CD4-positive, alpha-beta T cell treated with Interleukin-1 beta for 1 hour (primary cell): ENCODE measurements at regions not wholly inside any gene's neighbourhood (a gene's known extent, or its start where the extent isn't known, plus 50 kb on each side); places are given as distances from the start of the nearest gene placed in this dataset.

Experiments
- DNase-seq, 2 donors: peaks; one replicate each; pipeline ENCODE4 v3.0.0-alpha.2; 2020 to 2022

DNA sequence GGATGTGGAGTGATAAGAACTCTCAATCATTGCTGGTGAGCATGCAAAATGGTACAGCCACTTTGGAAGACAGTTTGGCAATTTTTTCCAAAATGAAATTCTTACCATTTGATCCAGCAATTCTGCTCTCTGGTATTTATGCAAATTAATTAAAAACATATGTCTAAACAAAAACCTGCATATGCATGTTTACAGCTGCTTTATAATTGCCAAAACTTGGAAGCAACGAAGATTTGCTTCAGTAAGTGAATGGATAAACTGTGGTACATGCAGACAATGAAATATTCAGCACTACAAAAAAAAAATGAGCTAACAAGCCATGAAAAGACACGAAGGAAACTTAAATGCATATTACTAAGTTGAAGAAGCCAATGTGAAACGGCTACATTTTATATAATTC, 55.5 kb upstream of the SMLR1 start:
- DNase-seq: no peak

DNA sequence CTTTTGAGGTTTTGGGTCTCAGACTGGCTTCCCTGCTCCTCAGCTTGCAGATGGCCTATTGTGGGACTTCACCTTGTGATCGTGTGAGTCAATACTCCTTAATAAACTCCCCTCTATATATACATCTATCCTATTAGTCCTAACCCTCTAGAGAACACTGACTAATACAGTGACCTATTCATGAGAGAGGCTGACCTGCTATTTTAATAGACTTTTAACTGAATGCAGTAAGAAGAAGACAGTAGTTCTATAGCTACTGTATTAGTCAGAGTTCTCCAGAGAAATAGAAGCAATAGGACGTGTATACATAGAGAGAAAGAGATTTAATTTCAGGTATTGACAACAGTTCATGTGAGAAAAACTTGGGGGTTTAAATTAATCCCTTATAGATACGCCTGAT, 53.3 kb upstream of the SMLR1 start:
- DNase-seq: no peak

DNA sequence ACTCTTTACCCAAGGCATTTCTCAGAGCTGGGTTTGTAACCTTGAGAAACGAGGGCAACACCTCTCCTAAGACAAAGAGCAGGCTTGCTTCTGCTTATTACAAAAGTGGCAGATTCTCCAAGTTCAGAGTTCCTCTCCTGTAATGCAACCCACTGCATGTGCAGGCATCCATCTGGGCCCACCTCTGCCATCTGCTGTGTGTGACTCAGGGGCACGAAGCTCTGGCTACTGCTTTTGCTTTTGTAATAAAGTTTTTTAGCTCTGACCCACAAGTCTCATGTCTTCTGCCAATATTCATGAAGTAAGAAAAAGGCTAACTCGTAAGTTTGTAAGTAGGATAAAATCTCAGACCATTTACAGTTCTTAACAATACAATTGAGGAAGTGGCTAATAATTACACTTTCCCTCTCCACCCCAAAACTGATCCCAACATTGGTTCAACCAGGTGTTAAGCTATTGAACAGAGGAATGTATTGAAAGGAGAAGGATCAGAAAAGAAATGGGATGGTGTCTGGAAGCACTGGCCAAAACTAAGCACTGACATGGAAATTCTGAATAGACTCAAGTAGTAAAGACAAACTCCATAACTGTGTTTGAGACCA, 51.7 kb upstream of the SMLR1 start:
- no peak for DNase-seq

DNA sequence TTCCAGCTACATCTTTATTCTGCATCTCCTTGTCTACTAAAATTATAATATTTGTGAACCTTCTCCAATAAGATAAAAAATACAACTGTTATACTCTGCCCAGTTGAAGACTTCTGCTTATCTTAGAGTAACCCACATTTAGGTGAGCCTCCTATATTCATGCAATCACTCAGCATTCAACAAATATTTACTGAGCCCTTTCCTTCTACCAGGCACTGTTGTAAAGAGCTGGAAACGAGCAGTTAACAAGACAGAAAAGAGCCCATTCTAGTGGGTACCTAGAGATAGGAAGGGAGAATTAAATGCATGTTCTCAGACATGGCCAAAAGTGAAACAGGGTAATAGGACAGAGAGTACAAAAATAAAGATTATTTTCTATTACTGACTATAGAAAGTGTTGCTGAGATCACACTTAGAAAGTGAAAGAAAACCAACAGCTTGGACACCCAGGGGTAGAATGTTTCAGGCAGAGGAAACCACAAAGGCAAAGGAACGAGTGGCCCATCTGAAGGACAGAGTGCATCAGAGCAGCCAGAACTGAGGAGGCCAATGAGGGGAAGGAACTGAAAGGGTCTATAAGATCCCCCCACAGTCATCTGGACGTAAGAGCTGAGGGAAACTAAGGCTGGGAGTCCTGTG, 50.8 kb upstream of the SMLR1 start:
- no peak for DNase-seq
